CD4-positive, alpha-beta T cell (primary cell): ENCODE measurements at regions not wholly inside any gene's neighbourhood (a gene's known extent, or its start where the extent isn't known, plus 50 kb on each side); places are given as distances from the start of the nearest gene placed in this dataset.

Experiments
- ATAC-seq: fragments of 200-7000 bp; cut with Tn5 transposase; one replicate; pipeline ENCODE4 v1.10.0; 2022; ENCODE audit warnings: mild to moderate bottlenecking; ENCODE audit not compliant: poor library complexity
- CTCF ChIA-PET: fragments of 350-600 bp; sonication (Branson Sonifier 250); formaldehyde crosslinking; loops from one replicate; lab custom pipeline; 2021; ENCODE audit warnings: antibody characterized with exemption, inconsistent platforms; lab: Charles Lee
- POLR2A ChIA-PET: fragments of 350-600 bp; sonication (Branson Sonifier 250); formaldehyde crosslinking; loops from one replicate; lab custom pipeline; 2021; ENCODE audit warnings: antibody characterized with exemption, inconsistent platforms; lab: Charles Lee
- DNase-seq, 14 experiments: peaks; one replicate each; pipeline ENCODE4 v3.0.0-alpha.2; 2013 to 2020; ENCODE audit warnings: mixed read lengths in 2 of 14
- H3K27ac ChIP-seq, 2 donors: one replicate each; pipeline versions ENCODE4 v1.5.1 to v1.7.0; 2013; ENCODE audit warnings: low read length in 2 of 2, low read depth in 1 of 2, mild to moderate bottlenecking in 1 of 2
- H3K27me3 ChIP-seq, 2 experiments: 1 replicate in 1 of 2; 2 replicates in 1 of 2; pipeline versions ENCODE4 v1.6.1 to v1.7.0; 2013; ENCODE audit warnings: low read length in 2 of 2, control low read depth in 1 of 2, mild to moderate bottlenecking in 1 of 2, moderate library complexity in 1 of 2; ENCODE audit not compliant: insufficient read depth in 2 of 2, control insufficient read depth in 1 of 2
- H3K36me3 ChIP-seq: one replicate; pipeline ENCODE4 v1.6.1; 2013; ENCODE audit warnings: low read length, control low read depth; ENCODE audit not compliant: insufficient read depth
- H3K4me1 ChIP-seq: one replicate; pipeline ENCODE4 v1.6.1; 2013; ENCODE audit warnings: low read length, control low read depth; ENCODE audit not compliant: insufficient read depth
- H3K4me3 ChIP-seq: one replicate; pipeline ENCODE4 v1.5.1; 2013; ENCODE audit warnings: mild to moderate bottlenecking, low read length, moderate library complexity
- H3K9me3 ChIP-seq, 2 experiments: 1 replicate in 1 of 2; 2 replicates in 1 of 2; pipeline versions ENCODE4 v1.6.1 to v1.7.0; 2013; ENCODE audit warnings: low read length in 2 of 2, mild to moderate bottlenecking in 2 of 2, control low read depth in 1 of 2, moderate library complexity in 1 of 2; ENCODE audit not compliant: control insufficient read depth in 1 of 2, insufficient read depth in 1 of 2
- H3K27ac Mint-ChIP-seq: one replicate; pipeline ENCODE4 v1.8.0; 2020; ENCODE audit warnings: mixed read lengths
- H3K27me3 Mint-ChIP-seq: one replicate; pipeline ENCODE4 v1.8.0; 2021; ENCODE audit warnings: mixed read lengths
- H3K36me3 Mint-ChIP-seq: one replicate; pipeline ENCODE4 v1.8.0; 2021; ENCODE audit warnings: low read depth, mixed read lengths
- H3K4me1 Mint-ChIP-seq: one replicate; pipeline ENCODE4 v1.8.0; 2021; ENCODE audit warnings: low read depth, mixed read lengths
- H3K4me3 Mint-ChIP-seq: one replicate; pipeline ENCODE4 v1.8.0; 2020; ENCODE audit warnings: mild to moderate bottlenecking, mixed read lengths
- H3K9me3 Mint-ChIP-seq: one replicate; pipeline ENCODE4 v1.8.0; 2020; ENCODE audit warnings: mixed read lengths
- CTCF ChIP-seq: fragments of 200-600 bp; IDR thresholded peaks from one replicate; pipeline ENCODE4 v1.8.0; 2022; ENCODE audit warnings: antibody characterized with exemption, mild to moderate bottlenecking
- intact Hi-C, 2 experiments: fragments of 100-400 bp; cut with DNase I in 1 of 2; cut with micrococcal nuclease in 1 of 2; formaldehyde crosslinking; loops; one replicate each; pipeline versions ENCODE4 v1.15.1 to v1.9.0; 2023 to 2025; cut with DNase I, micrococcal nuclease

- DNase-seq (no peak), ATAC-seq (no peak)
- no peaks in the 10 kb centered on the region for H3K9me3 Mint-ChIP-seq
- H3K4me3 Mint-ChIP-seq: no peak overlapping the region
- H3K4me1 ChIP-seq: no peaks in the 10 kb centered on the region
- no peaks in the 10 kb centered on the region for H3K36me3 ChIP-seq
- no peak overlapping the region for H3K27ac Mint-ChIP-seq
- POLR2A ChIA-PET: no interaction called here
- no peaks in the 10 kb centered on the region for H3K9me3 ChIP-seq
- no peaks in the 10 kb centered on the region for H3K4me1 Mint-ChIP-seq
- H3K4me3 ChIP-seq: no peak overlapping the region
- H3K36me3 Mint-ChIP-seq: no peaks in the 10 kb centered on the region
- intact Hi-C loops: no loop called here
- TF ChIP-seq CTCF: no peak
- H3K27ac ChIP-seq: no peak overlapping the region
- H3K27me3 Mint-ChIP-seq: peaks cover 29% of the 10 kb centered on the region
- H3K27me3 ChIP-seq: peaks cover 10 to 21% of the 10 kb centered on the region in 2 experiments
- CTCF ChIA-PET: no interaction called here
Observed at GRCh38 chr7:134371536-134371935, 54.8 kb upstream of the SLC35B4 start.

- intact Hi-C loops: no loop called here
- Histone ChIP-seq H3K4me1 (no peaks in the 10 kb centered on the region), H3K36me3 (no peaks in the 10 kb centered on the region), H3K9me3 (no peaks in the 10 kb centered on the region), H3K27me3 (peaks cover 13 to 25% of the 10 kb centered on the region in 2 experiments), H3K4me3 (no peak overlapping the region), H3K27ac (no peak overlapping the region)
- Mint-ChIP-seq H3K27ac (no peak overlapping the region), H3K4me1 (no peaks in the 10 kb centered on the region), H3K27me3 (peaks cover 34% of the 10 kb centered on the region), H3K9me3 (no peaks in the 10 kb centered on the region), H3K4me3 (no peak overlapping the region), H3K36me3 (no peaks in the 10 kb centered on the region)
- TF ChIP-seq CTCF: no peak
- ChIA-PET POLR2A (no interaction called here), CTCF (no interaction called here)
- no peak for ATAC-seq
- no peak for DNase-seq
Observed at GRCh38 chr7:134370135-134370534, 53.4 kb upstream of the SLC35B4 start.

GRCh38 chr7:134368851-134369544, 52.3 kb upstream of the SLC35B4 start:
- no peaks in the 10 kb centered on the region for H3K9me3 Mint-ChIP-seq
- Histone ChIP-seq H3K36me3 (no peaks in the 10 kb centered on the region), H3K27ac (no peak overlapping the region), H3K4me3 (no peak overlapping the region), H3K9me3 (no peaks in the 10 kb centered on the region), H3K27me3 (peaks cover 11 to 29% of the 10 kb centered on the region in 2 experiments), H3K4me1 (no peaks in the 10 kb centered on the region)
- no peaks in the 10 kb centered on the region for H3K4me1 Mint-ChIP-seq
- H3K27ac Mint-ChIP-seq: no peak overlapping the region
- ChIA-PET POLR2A (no interaction called here), CTCF (no interaction called here)
- ATAC-seq: no peak
- no peaks in the 10 kb centered on the region for H3K36me3 Mint-ChIP-seq
- no peak overlapping the region for H3K4me3 Mint-ChIP-seq
- peaks cover 35% of the 10 kb centered on the region for H3K27me3 Mint-ChIP-seq
- TF ChIP-seq CTCF: no peak
- DNase-seq: no peak
- intact Hi-C loops: no loop called here
